WERI-Rb-1 (cell line): ENCODE measurements at regions not wholly inside any gene's neighbourhood (a gene's known extent, or its start where the extent isn't known, plus 50 kb on each side); places are given as distances from the start of the nearest gene placed in this dataset.
A peak's percentile ranks its signal among the peaks of the same experiment; 100 is the strongest.

Source experiments
- DNase-seq: peaks from one replicate; pipeline ENCODE4 v3.0.0-alpha.2; 2020
- H3K27ac ChIP-seq: fragments of 250-450 bp; sonication (Bioruptor Pico); 2 replicates; pipeline ENCODE4 v1.5.1; 2020; ENCODE audit warnings: mild to moderate bottlenecking, moderate library complexity
- H3K27me3 ChIP-seq: fragments of 250-450 bp; sonication (Bioruptor Pico); 2 replicates; pipeline ENCODE4 v1.5.1; 2021; ENCODE audit warnings: mild to moderate bottlenecking, low read depth, moderate library complexity; ENCODE audit not compliant: insufficient read depth, severe bottlenecking
- H3K36me3 ChIP-seq: fragments of 250-450 bp; sonication (Bioruptor Pico); 2 replicates; pipeline ENCODE4 v1.5.1; 2020; ENCODE audit warnings: mild to moderate bottlenecking, moderate library complexity
- H3K4me3 ChIP-seq: 2 replicates; pipeline ENCODE4 v1.5.1; 2011; ENCODE audit warnings: low read depth, mild to moderate bottlenecking, control low read depth, low read length
- H3K9me3 ChIP-seq: fragments of 250-450 bp; sonication (Bioruptor Pico); 2 replicates; pipeline ENCODE4 v1.5.1; 2021; ENCODE audit warnings: mild to moderate bottlenecking, moderate library complexity; ENCODE audit not compliant: severe bottlenecking
- TF ChIP-seq, protein P1 (sequence below): IDR thresholded peaks from 2 replicates; pipeline ENCODE4 v1.5.1; 2011; ENCODE audit warnings: low read depth, mild to moderate bottlenecking, control low read depth, inconsistent platforms, low read length

DNA sequence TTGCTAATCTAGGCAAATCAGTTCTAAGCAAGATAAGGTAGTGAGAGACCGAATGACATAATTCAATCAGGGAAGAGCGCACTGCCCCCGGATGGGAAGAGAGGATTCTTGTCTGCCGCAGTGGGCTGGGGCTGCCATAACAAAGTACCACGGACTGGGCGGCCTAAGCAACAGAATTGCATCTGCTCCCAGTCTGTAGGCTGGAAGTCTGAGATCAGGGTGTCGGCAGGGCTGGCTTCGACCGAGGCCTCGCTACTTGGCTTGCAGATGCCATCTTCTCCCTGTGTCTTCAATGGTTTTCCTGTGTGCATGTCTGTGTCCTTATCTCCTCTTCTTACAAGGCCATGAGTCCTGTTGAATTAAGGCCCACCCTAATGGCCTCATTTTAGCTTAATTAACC is 59.7 kb upstream of the TMEM72 start:
- H3K9me3 ChIP-seq = no peaks in the 10 kb centered on the region
- no peak overlapping the region for H3K4me3 ChIP-seq
- no peaks in the 10 kb centered on the region for H3K36me3 ChIP-seq
- H3K27me3 ChIP-seq = peaks cover 93% of the 10 kb centered on the region
- TF ChIP-seq, protein P1, sequence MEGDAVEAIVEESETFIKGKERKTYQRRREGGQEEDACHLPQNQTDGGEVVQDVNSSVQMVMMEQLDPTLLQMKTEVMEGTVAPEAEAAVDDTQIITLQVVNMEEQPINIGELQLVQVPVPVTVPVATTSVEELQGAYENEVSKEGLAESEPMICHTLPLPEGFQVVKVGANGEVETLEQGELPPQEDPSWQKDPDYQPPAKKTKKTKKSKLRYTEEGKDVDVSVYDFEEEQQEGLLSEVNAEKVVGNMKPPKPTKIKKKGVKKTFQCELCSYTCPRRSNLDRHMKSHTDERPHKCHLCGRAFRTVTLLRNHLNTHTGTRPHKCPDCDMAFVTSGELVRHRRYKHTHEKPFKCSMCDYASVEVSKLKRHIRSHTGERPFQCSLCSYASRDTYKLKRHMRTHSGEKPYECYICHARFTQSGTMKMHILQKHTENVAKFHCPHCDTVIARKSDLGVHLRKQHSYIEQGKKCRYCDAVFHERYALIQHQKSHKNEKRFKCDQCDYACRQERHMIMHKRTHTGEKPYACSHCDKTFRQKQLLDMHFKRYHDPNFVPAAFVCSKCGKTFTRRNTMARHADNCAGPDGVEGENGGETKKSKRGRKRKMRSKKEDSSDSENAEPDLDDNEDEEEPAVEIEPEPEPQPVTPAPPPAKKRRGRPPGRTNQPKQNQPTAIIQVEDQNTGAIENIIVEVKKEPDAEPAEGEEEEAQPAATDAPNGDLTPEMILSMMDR = no peak
- H3K27ac ChIP-seq = no peak overlapping the region
- DNase-seq = no peak

DNA sequence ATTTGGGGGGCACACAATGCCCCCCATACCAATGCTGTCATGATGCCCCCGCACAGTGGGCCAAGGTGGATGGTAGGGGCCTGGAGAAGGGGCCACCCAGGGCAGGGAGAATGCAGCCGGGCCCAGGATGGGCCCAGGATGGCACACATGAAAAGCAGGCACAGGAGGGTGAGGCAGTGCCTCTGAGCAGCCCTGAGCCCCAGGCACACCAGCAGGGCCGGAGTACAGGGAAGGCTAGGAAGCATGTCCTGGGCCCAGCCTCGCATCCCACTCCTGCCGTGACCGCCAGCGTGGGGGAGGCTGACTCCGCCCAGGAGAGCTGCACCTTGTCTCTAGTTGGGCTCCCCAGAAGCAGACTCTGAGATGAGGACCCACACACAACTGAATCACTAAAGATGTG is 59.3 kb upstream of the TMEM72 start:
- DNase-seq = no peak
- TF ChIP-seq, protein P1 = no peak
- H3K4me3 ChIP-seq = no peak overlapping the region
- no peaks in the 10 kb centered on the region for H3K9me3 ChIP-seq
- peaks cover 90% of the 10 kb centered on the region for H3K27me3 ChIP-seq
- H3K27ac ChIP-seq = no peak overlapping the region
- H3K36me3 ChIP-seq = no peaks in the 10 kb centered on the region

DNA sequence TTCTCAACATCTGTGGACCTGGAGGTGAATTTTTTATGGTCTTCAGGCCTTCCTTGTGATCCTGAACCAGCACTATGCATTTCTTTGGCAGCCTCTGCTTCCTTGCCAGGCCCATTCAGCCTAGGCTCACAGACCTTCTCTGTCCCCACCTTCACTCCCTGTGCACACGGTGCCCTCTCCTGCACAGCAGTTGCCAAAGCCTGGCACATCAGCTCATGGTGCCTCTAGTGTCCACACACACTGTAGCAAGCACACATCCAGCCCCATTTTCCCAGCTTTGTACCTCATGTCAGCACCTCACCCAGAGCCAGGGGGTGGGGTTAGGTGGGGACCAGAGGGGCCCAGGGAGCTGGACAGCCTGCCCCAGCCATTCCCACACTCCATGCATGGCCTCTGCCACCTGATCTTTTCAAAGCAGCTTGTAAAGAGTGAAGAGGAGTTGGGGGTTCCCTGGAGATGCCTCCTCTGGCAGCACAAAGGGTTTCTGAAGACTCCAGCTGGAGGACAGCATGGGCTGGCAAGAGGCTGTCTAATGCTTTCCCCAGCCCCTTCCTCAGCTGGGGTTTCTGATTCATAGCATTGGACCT is 57.9 kb upstream of the TMEM72 start:
- Histone ChIP-seq H3K27me3 (peaks cover 78% of the 10 kb centered on the region), H3K36me3 (no peaks in the 10 kb centered on the region), H3K4me3 (no peak overlapping the region), H3K27ac (no peak overlapping the region), H3K9me3 (no peaks in the 10 kb centered on the region)
- TF ChIP-seq, protein P1 = peak; percentile 60
- DNase-seq = no peak

DNA sequence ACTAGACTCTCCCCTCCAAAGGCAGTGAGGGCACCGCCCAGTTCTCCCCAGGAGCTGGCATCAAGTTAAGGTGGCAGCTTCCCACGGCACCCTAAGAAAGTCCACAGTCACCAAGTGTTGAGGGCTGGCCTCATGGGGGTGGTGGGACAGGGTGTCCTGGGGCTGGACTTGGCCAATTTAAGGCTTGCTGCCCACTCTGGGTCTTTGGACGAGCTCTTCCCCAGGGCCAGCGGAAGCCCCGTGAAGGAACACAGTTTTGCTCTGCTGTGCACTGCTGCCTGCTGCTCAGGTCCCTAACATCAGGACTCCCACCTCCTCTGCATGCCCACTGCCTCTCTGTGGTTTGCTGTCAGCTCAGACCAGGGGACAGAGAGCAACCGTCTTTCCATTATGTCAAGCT is 57.3 kb upstream of the TMEM72 start:
- no peaks in the 10 kb centered on the region for H3K36me3 ChIP-seq
- H3K9me3 ChIP-seq = no peaks in the 10 kb centered on the region
- no peak overlapping the region for H3K4me3 ChIP-seq
- TF ChIP-seq, protein P1 = no peak
- no peak for DNase-seq
- no peak overlapping the region for H3K27ac ChIP-seq
- H3K27me3 ChIP-seq = peaks cover 73% of the 10 kb centered on the region

DNA sequence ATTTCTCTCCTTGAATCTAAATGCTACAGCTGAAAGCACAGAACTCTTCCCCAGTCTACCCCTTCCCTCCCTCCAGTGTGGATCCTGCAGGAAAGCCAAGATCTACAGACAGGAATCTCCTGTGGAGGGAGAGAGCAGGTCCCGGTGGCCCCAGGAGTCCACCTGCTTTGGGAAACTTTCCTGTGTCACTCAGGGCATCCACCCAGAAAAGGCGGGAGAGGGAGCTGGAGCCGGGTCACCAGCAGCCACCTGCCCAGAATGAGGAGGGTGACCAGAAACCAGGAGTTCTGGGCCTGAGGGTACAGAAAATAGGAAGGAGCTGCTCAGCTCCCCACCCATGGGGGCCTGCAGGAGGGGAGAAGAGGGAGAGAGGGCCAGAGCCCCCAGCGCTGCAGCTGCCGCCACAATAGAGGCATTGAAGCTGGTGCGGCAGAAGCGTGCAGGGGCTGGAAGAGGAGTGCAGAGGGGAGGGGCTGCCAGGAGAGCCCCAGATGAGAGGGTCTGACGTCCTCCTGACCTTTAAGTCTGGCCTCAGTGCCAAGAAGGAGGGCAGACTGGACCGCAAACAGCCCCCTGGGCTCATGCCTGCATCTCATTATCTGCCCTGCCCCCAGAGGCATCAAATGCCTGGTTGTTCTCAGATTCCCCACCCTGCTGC is 56.3 kb upstream of the TMEM72 start:
- Histone ChIP-seq H3K27me3 (peaks cover 70% of the 10 kb centered on the region), H3K27ac (no peak overlapping the region), H3K4me3 (no peak overlapping the region), H3K9me3 (no peaks in the 10 kb centered on the region), H3K36me3 (no peaks in the 10 kb centered on the region)
- TF ChIP-seq, protein P1 = no peak
- DNase-seq = no peak

DNA sequence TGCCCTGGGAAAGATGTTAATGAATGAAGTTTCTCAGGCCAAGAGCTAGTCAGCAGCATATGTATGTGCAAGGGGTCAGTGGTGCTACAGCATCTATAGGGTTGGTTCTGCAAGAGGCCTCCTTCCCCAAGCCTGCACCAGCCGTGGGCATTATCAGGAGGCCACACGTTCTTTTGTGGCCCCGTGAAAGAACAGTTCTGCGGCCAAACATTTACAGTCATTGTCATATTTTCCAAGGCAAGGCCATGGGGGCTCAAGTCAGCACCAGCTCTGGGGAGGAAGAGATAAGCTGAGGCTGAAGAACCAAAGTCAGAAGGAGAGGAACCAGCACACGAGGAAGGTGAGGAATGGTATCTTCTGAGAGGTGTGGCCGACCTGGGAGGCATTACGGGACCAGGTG is 54.4 kb upstream of the TMEM72 start:
- H3K27ac ChIP-seq = no peak overlapping the region
- TF ChIP-seq, protein P1 = no peak
- no peak overlapping the region for H3K4me3 ChIP-seq
- DNase-seq = no peak
- H3K36me3 ChIP-seq = no peaks in the 10 kb centered on the region
- H3K27me3 ChIP-seq = peaks cover 60% of the 10 kb centered on the region
- H3K9me3 ChIP-seq = no peaks in the 10 kb centered on the region
